ENCODE measurements at regions not wholly inside any gene's neighbourhood (a gene's known extent, or its start where the extent isn't known, plus 50 kb on each side); places are given as distances from the start of the nearest gene placed in this dataset.

GRCh38 chr3:72147600-72147999, 362.7 kb upstream of the PROK2 start:
- H3K4me3 Mint-ChIP-seq: no peak overlapping the region
- ATAC-seq: no peak

DNA sequence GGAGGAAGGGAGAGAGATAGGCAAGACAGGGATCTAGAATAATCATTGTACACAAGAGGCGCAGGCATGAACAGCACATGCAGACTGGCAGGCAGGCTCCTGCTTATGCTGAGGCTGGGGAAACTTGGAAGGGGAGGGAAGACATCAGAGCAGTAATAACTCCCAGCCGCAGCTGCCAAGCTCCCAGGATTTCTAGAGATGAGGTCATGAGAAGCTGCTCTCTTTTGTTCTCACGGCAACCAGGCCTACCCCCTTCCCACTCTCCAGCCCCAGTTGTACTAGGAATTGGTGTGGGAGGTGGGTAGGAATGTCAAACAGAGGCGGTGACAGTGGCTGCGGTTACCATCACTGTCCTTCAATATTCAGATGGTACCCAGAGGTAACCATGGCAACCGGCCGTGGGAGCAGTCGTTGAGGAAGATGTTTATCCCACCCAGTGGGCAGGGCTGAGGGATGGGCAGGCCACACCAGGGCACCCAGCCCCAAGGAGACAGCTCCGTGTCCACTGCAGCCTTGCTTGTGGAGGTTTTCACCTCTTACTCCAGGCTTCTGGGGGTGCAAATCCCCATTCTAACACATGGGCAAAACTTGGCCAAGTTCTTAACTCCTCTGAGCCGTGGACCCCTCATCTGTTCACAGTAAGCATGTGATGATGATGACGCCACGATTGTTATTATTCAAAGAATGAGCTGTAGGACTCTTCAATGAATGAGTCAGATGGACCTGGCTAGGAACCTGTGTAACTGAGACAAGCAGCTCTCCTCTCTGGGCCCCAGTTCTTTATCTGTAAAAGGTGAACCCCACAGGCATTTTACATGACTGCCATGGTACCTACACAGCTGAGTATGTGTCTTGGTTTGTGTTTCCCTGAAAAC, 360.8 kb upstream of the PROK2 start:
- ATAC-seq: peak; percentile 41 to 44
- H3K36me3 Mint-ChIP-seq (ENCODE audit: insufficient read depth): no peaks in the 10 kb centered on the region
- H3K4me3 Mint-ChIP-seq: no peak overlapping the region
- H3K4me1 Mint-ChIP-seq (ENCODE audit: low read depth): peaks cover 10% of the 10 kb centered on the region
- peaks cover 5% of the 10 kb centered on the region for H3K9me3 Mint-ChIP-seq
- H3K27me3 Mint-ChIP-seq (ENCODE audit: low read depth): no peaks in the 10 kb centered on the region
- DNase-seq: no peak

More at GRCh38 chr3:72147600-72147999, 362.7 kb upstream of the PROK2 start:
- no peaks in the 10 kb centered on the region for H3K27me3 Mint-ChIP-seq (ENCODE audit: low read depth)
- peaks cover 10% of the 10 kb centered on the region for H3K4me1 Mint-ChIP-seq (ENCODE audit: low read depth)
- peaks cover 5% of the 10 kb centered on the region for H3K9me3 Mint-ChIP-seq
- H3K36me3 Mint-ChIP-seq (ENCODE audit: insufficient read depth): no peaks in the 10 kb centered on the region
- DNase-seq: no peak

- Mint-ChIP-seq H3K9me3 (peaks cover 5% of the 10 kb centered on the region), H3K4me3 (no peak overlapping the region), H3K36me3 (ENCODE audit: insufficient read depth) (no peaks in the 10 kb centered on the region), H3K4me1 (ENCODE audit: low read depth) (peaks cover 10% of the 10 kb centered on the region), H3K27me3 (ENCODE audit: low read depth) (no peaks in the 10 kb centered on the region)
- ATAC-seq: peak in 1 of 2 donors; percentile 54
- no peak for DNase-seq
Measured at GRCh38 chr3:72144773-72145505, 360.0 kb upstream of the PROK2 start.

DNA sequence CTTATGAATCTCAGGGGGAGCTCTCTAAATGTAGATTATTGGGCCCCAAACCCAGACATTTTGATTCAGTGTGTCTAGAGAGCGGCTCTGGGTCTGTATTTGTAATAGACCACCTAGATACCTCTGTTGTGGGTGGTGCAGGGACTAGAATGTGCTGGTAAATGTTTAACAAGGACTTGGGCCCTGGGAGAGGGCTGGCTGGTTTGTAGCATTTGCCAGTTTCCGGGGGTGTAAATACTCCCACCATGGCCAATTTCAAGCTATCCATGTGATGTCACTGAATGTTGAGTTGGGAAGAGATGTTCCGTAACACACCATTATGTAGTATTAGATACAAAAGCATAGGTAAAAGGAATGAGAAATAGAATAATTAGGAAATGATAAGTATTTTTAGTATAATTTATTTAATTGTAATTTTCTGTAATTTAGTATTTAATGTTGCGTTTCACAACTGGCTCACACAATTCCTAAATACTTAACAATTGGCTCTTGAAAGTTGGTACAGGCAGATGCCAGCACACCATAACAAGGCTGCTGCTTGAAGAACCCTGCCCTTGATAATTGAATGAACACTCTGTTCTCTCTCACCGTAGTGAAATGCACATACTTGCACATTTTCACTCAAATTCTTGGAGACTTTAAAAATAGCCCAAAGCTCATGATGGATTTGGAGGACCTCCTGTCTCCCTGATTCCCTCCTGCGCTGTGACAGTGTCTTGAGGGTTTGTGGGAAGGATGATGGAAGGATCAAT, 359.2 kb upstream of the PROK2 start:
- DNase-seq (no peak), ATAC-seq (no peak)
- Mint-ChIP-seq H3K36me3 (ENCODE audit: insufficient read depth) (no peaks in the 10 kb centered on the region), H3K27me3 (ENCODE audit: low read depth) (no peaks in the 10 kb centered on the region), H3K4me1 (ENCODE audit: low read depth) (peaks cover 10% of the 10 kb centered on the region), H3K9me3 (peaks cover 5% of the 10 kb centered on the region), H3K4me3 (no peak overlapping the region)

DNA sequence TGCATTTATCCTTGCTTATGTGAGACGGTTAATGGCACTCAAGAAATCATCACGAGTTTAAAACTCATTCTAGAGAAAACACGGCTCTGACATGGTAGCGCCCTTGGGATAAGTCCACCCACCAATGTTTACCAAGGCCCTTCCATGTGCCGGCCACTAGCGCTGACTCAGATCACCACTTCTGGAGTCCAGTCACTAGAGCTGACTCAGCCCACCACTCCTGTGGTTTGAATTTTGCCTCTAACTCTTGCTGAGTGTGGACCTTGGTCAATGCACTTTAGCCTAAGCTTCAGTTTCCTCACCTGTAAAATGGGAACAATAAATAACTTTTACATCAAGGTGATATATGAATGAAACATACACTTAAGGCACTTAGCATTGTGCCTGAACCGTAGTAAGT, 358.4 kb upstream of the PROK2 start:
- DNase-seq: no peak
- ATAC-seq: no peak
- H3K4me3 Mint-ChIP-seq: no peak overlapping the region
- peaks cover 10% of the 10 kb centered on the region for H3K4me1 Mint-ChIP-seq (ENCODE audit: low read depth)
- peaks cover 2% of the 10 kb centered on the region for H3K9me3 Mint-ChIP-seq
- H3K36me3 Mint-ChIP-seq (ENCODE audit: insufficient read depth): no peaks in the 10 kb centered on the region
- H3K27me3 Mint-ChIP-seq (ENCODE audit: low read depth): no peaks in the 10 kb centered on the region

GRCh38 chr3:72142028-72142427, 357.1 kb upstream of the PROK2 start:
- H3K36me3 Mint-ChIP-seq (ENCODE audit: insufficient read depth): no peaks in the 10 kb centered on the region
- H3K27me3 Mint-ChIP-seq (ENCODE audit: low read depth): no peaks in the 10 kb centered on the region
- peaks cover 16% of the 10 kb centered on the region for H3K4me1 Mint-ChIP-seq (ENCODE audit: low read depth)
- DNase-seq (no peak), ATAC-seq (no peak)
- H3K9me3 Mint-ChIP-seq: no peaks in the 10 kb centered on the region
- no peak overlapping the region for H3K4me3 Mint-ChIP-seq

DNA sequence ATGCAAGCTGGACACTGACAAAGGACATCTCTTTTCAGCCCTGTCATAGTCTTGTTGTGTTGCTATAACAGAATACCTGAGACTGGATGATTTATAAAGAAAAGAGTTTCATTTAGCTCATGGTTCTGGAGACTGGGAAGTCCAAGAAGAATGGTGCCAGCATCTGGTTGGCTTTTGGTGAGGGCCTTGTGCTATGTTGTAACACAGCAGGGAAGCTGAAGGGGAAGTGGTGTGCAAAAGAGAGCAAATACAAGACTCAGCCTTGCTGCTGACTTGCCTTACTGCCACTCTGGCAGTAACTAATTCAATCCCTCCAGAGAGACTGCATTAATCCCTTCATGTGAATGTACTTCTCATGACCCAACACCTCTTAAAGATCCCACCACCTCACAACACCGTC, 356.3 kb upstream of the PROK2 start:
- Mint-ChIP-seq H3K36me3 (ENCODE audit: insufficient read depth) (no peaks in the 10 kb centered on the region), H3K4me3 (no peak overlapping the region), H3K4me1 (ENCODE audit: low read depth) (peaks cover 16% of the 10 kb centered on the region), H3K27me3 (ENCODE audit: low read depth) (no peaks in the 10 kb centered on the region), H3K9me3 (no peaks in the 10 kb centered on the region)
- ATAC-seq: no peak
- DNase-seq: no peak

- Mint-ChIP-seq H3K36me3 (ENCODE audit: insufficient read depth) (no peaks in the 10 kb centered on the region), H3K27me3 (ENCODE audit: low read depth) (no peaks in the 10 kb centered on the region), H3K4me3 (no peak overlapping the region), H3K4me1 (ENCODE audit: low read depth) (peaks cover 21% of the 10 kb centered on the region), H3K9me3 (no peaks in the 10 kb centered on the region)
- DNase-seq (no peak), ATAC-seq (no peak)
Measured at GRCh38 chr3:72139316-72139715, 354.4 kb upstream of the PROK2 start.

- H3K36me3 Mint-ChIP-seq (ENCODE audit: insufficient read depth): no peaks in the 10 kb centered on the region
- ATAC-seq (peak; percentile 74 to 79), DNase-seq (no peak)
- H3K4me3 Mint-ChIP-seq: no peak overlapping the region
- H3K9me3 Mint-ChIP-seq: no peaks in the 10 kb centered on the region
- peaks cover 25% of the 10 kb centered on the region for H3K4me1 Mint-ChIP-seq (ENCODE audit: low read depth)
- peaks cover 1% of the 10 kb centered on the region for H3K27me3 Mint-ChIP-seq (ENCODE audit: low read depth)
Measured at GRCh38 chr3:72137865-72138861, 353.2 kb upstream of the PROK2 start.

- Mint-ChIP-seq H3K36me3 (ENCODE audit: insufficient read depth) (no peaks in the 10 kb centered on the region), H3K4me1 (ENCODE audit: low read depth) (peaks cover 25% of the 10 kb centered on the region), H3K4me3 (no peak overlapping the region)
Measured at GRCh38 chr3:72135636-72136035, 350.7 kb upstream of the PROK2 start.

DNA sequence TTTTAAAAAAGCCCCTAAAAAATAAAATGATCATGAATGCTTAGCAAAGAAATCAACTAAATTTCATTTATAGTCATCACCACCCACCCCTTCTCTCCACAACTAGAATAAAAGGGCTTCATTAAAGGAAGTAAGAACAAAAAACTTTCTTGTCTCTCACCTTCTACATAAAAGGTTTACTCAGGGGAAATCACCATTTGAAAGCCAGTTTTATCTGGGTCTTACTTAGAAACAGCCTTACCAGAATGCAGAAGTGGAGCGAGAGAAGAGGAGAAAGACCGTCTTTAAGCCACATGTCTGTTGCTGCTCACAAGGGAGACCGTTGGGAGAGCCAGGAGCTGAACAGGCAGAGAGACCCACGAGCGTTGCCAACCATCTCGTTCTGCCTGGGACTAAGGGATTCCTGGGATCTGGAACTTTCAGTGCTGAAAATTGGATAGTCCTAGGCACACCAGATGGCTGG, 350.1 kb upstream of the PROK2 start:
- H3K9me3 Mint-ChIP-seq: no peaks in the 10 kb centered on the region
- DNase-seq (no peak), ATAC-seq (peak; percentile 62 to 69)
- H3K27me3 Mint-ChIP-seq (ENCODE audit: low read depth): peaks cover 1% of the 10 kb centered on the region
- peak overlapping the region; percentile 13 for H3K4me3 Mint-ChIP-seq
- no peaks in the 10 kb centered on the region for H3K36me3 Mint-ChIP-seq (ENCODE audit: insufficient read depth)
- peaks cover 25% of the 10 kb centered on the region for H3K4me1 Mint-ChIP-seq (ENCODE audit: low read depth)

More at GRCh38 chr3:72135636-72136035, 350.7 kb upstream of the PROK2 start:
- ATAC-seq: no peak
- Mint-ChIP-seq H3K27me3 (ENCODE audit: low read depth) (peaks cover 1% of the 10 kb centered on the region), H3K9me3 (no peaks in the 10 kb centered on the region)
- no peak for DNase-seq

DNA sequence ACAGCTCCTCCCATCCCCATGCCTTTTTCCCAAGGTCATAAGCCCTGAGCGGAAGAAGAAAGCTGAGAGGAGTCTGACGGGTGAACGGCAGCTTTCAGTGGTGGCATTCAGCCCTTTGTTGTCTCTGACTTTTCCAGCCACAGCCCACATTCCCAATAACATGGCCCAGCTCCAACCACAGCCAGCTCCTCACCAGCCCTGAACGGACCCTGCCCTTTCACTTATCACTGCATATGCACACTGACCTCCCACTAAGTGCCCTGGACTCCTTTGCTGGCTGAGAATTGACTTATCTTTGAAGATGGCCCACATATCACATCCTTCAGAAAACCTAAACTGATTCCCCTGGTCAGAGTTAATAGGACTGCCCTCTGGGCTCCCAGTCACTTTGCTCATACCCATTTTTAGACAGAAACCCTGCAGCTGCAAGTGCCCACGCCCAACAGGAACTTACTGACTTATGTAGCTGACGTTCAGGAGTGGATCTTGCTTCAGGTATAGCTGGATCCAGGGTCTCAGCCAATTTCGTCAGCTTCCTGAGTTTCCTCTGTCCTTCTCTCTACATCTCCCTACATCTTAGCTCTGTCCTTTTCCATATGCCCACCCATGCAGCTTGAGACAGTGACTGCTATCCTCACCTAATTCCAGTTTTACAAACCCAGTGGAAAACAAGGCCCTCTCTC, 348.5 kb upstream of the PROK2 start:
- H3K36me3 Mint-ChIP-seq (ENCODE audit: insufficient read depth): no peaks in the 10 kb centered on the region
- peaks cover 25% of the 10 kb centered on the region for H3K4me1 Mint-ChIP-seq (ENCODE audit: low read depth)
- ATAC-seq (no peak), DNase-seq (no peak)
- no peaks in the 10 kb centered on the region for H3K9me3 Mint-ChIP-seq
- H3K4me3 Mint-ChIP-seq: no peak overlapping the region
- H3K27me3 Mint-ChIP-seq (ENCODE audit: low read depth): peaks cover 1% of the 10 kb centered on the region

- H3K27me3 Mint-ChIP-seq (ENCODE audit: low read depth): peaks cover 1% of the 10 kb centered on the region
- peaks cover 18% of the 10 kb centered on the region for H3K4me1 Mint-ChIP-seq (ENCODE audit: low read depth)
- ATAC-seq (no peak), DNase-seq (no peak)
- H3K4me3 Mint-ChIP-seq: no peak overlapping the region
- H3K36me3 Mint-ChIP-seq (ENCODE audit: insufficient read depth): no peaks in the 10 kb centered on the region
- no peaks in the 10 kb centered on the region for H3K9me3 Mint-ChIP-seq
Measured at GRCh38 chr3:72131899-72132298, 347.0 kb upstream of the PROK2 start.

All from activated T-cell treated with anti-CD3 and anti-CD28 coated beads, Interleukin-2, amount 50 U/mL, for 4 hours (primary cell).